MM.1S (cell line): ENCODE measurements at regions not wholly inside any gene's neighbourhood (a gene's known extent, or its start where the extent isn't known, plus 50 kb on each side); places are given as distances from the start of the nearest gene placed in this dataset.

Experiments
- EZH2 ChIP-seq: fragments of 300-600 bp; sonication (generic); optimal IDR thresholded peaks from 2 replicates; pipeline ENCODE3; 2017; ENCODE audit warnings: low read depth, mild to moderate bottlenecking, antibody characterized with exemption, low read length, mixed read lengths
- EZH2phosphoT487 ChIP-seq: fragments of 300-600 bp; sonication (generic); IDR thresholded peaks from 2 replicates; pipeline ENCODE4 v1.6.1; 2018; ENCODE audit warnings: antibody characterized with exemption, low read length
- TF ChIP-seq, protein P1 (sequence below): fragments of 300-600 bp; sonication (generic); IDR thresholded peaks from 2 replicates; pipeline ENCODE4 v1.5.1; 2016; ENCODE audit warnings: antibody characterized with exemption, low read length, mixed read lengths

DNA sequence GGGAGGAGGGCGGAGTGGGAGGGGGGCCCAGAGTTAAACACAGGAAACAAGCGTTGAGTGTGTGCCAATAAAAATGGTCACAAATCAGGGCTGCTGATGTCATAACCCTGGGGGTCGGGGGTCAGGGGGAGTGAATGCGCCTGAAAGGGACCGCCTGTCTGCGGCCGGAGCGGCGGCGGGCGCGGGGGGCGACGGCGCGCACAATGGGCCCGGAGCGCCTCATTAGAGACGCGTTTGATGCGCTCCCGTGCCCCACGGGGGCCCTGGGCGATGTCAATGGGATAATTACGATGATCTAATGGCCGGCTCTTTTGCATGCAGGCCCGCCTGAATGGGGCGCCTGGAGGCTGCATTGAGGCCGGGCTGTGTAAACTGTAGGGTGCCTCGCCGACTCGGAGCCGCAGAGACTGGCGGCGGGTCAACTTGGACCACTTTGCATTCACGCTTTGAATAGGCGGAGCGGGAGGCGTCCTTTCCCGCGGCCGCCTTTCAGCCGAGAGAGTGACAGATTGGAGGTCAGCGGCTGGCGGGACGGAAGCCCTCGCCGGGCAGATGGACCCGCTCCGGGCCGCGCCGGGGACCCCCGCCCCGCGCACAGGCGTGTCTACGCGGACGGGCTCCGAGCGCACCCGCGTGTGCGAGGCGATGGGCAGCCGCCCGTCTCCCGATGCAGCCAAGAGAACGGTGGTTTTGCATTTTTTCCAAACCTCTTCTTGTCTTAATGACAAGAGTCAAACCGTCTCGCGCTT lies 296.1 kb downstream of the TFAP2C start:
- TF ChIP-seq EZH2: no peak
- TF ChIP-seq, protein P1, sequence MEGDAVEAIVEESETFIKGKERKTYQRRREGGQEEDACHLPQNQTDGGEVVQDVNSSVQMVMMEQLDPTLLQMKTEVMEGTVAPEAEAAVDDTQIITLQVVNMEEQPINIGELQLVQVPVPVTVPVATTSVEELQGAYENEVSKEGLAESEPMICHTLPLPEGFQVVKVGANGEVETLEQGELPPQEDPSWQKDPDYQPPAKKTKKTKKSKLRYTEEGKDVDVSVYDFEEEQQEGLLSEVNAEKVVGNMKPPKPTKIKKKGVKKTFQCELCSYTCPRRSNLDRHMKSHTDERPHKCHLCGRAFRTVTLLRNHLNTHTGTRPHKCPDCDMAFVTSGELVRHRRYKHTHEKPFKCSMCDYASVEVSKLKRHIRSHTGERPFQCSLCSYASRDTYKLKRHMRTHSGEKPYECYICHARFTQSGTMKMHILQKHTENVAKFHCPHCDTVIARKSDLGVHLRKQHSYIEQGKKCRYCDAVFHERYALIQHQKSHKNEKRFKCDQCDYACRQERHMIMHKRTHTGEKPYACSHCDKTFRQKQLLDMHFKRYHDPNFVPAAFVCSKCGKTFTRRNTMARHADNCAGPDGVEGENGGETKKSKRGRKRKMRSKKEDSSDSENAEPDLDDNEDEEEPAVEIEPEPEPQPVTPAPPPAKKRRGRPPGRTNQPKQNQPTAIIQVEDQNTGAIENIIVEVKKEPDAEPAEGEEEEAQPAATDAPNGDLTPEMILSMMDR: no peak
- no peak for TF ChIP-seq EZH2phosphoT487
